ENCODE measurements at regions not wholly inside any gene's neighbourhood (a gene's known extent, or its start where the extent isn't known, plus 50 kb on each side); places are given as distances from the start of the nearest gene placed in this dataset.
"Not testable (repeated sequence)": the region's sequence is repeated elsewhere in the genome, so short reads cannot be mapped to it uniquely, and the experiment has no call there.

DNA sequence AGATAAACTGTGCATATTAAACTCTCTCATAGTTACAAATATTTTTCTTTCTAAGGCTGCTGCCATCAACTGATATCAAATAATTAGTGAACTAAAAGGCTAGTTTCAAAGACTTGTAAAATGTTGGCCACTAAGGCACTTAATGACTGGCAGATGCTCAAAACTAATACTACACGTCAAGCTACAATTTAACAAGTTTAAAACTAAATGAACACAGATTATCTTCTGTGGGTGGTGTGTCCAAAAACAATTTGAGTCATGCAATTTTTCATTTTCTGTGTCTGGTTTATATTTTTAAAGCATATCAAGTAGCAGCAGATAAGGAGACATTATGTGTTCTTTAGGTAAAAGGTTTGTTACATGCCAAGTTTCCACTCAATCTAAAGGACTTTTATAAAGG lies 665.1 kb downstream of the EFNA5 start:
- no peak overlapping the region for H2AFZ ChIP-seq (ENCODE audit: low read length)
- H3K79me2 ChIP-seq (ENCODE audit: insufficient read depth, low read length): no peaks in the 10 kb centered on the region
- H3K4me1 ChIP-seq (ENCODE audit: insufficient read depth, low read length, severe bottlenecking): no peaks in the 10 kb centered on the region
- no peak overlapping the region for H3K4me3 ChIP-seq (ENCODE audit: low read depth, low read length, poor library complexity, severe bottlenecking)
- no peaks in the 10 kb centered on the region for H3F3A ChIP-seq (ENCODE audit: insufficient read depth, low read length)
- no peak overlapping the region for H3K27ac ChIP-seq (ENCODE audit: low read depth, low read length, poor library complexity, severe bottlenecking)
- H3K9ac ChIP-seq (ENCODE audit: low read length): no peak overlapping the region
- TF ChIP-seq EZH2 (IDR thresholded peaks at IDR 0.05; ENCODE audit: borderline replicate concordance, low read length): no peak
- TF ChIP-seq, protein P1, sequence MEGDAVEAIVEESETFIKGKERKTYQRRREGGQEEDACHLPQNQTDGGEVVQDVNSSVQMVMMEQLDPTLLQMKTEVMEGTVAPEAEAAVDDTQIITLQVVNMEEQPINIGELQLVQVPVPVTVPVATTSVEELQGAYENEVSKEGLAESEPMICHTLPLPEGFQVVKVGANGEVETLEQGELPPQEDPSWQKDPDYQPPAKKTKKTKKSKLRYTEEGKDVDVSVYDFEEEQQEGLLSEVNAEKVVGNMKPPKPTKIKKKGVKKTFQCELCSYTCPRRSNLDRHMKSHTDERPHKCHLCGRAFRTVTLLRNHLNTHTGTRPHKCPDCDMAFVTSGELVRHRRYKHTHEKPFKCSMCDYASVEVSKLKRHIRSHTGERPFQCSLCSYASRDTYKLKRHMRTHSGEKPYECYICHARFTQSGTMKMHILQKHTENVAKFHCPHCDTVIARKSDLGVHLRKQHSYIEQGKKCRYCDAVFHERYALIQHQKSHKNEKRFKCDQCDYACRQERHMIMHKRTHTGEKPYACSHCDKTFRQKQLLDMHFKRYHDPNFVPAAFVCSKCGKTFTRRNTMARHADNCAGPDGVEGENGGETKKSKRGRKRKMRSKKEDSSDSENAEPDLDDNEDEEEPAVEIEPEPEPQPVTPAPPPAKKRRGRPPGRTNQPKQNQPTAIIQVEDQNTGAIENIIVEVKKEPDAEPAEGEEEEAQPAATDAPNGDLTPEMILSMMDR (IDR thresholded peaks at IDR 0.05; ENCODE audit: low read length): no peak
- H4K20me1 ChIP-seq (ENCODE audit: insufficient read depth, low read length): no peaks in the 10 kb centered on the region
- no peaks in the 10 kb centered on the region for H3K27me3 ChIP-seq (ENCODE audit: insufficient read depth, low read length)
- H3K4me2 ChIP-seq (ENCODE audit: low read length): no peak overlapping the region
- H3K9me3 ChIP-seq (ENCODE audit: low read length): no peaks in the 10 kb centered on the region
- H3K36me3 ChIP-seq (ENCODE audit: insufficient read depth, low read length): no peaks in the 10 kb centered on the region
- no peaks in the 10 kb centered on the region for H3K9me2 ChIP-seq (ENCODE audit: low read depth, low read length)

DNA sequence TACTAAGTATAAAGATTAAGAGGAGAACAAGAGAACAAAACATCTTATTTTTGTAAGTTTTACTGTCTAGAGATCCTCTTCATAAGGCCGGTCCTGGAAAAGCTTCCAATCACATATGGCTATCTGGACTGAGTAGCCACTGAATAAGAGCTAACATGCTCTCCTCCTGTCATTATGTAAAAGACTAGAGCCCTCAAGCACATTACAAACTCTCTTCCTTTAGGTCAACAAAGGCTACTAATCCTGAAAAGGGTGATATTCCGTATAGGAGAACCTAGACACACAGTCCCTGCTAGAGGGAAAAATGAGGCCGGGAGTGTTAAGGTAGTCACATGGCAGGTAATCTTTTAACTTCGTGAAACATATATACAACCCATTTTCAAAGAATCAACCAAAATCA lies 665.6 kb downstream of the EFNA5 start:
- Histone ChIP-seq H3K4me3 (ENCODE audit: low read depth, low read length, poor library complexity, severe bottlenecking) (no peak overlapping the region), H3K79me2 (ENCODE audit: insufficient read depth, low read length) (no peaks in the 10 kb centered on the region), H4K20me1 (ENCODE audit: insufficient read depth, low read length) (no peaks in the 10 kb centered on the region), H3K27me3 (ENCODE audit: insufficient read depth, low read length) (no peaks in the 10 kb centered on the region), H3K36me3 (ENCODE audit: insufficient read depth, low read length) (no peaks in the 10 kb centered on the region), H3K4me2 (ENCODE audit: low read length) (no peak overlapping the region), H3K4me1 (ENCODE audit: insufficient read depth, low read length, severe bottlenecking) (no peaks in the 10 kb centered on the region), H2AFZ (ENCODE audit: low read length) (no peak overlapping the region), H3K9me3 (ENCODE audit: low read length) (no peaks in the 10 kb centered on the region), H3K9ac (ENCODE audit: low read length) (no peak overlapping the region), H3K27ac (ENCODE audit: low read depth, low read length, poor library complexity, severe bottlenecking) (no peak overlapping the region), H3K9me2 (ENCODE audit: low read depth, low read length) (no peaks in the 10 kb centered on the region), H3F3A (ENCODE audit: insufficient read depth, low read length) (no peaks in the 10 kb centered on the region)
- TF ChIP-seq EZH2 (IDR thresholded peaks at IDR 0.05; ENCODE audit: borderline replicate concordance, low read length): no peak
- TF ChIP-seq, protein P1 (IDR thresholded peaks at IDR 0.05; ENCODE audit: low read length): no peak

DNA sequence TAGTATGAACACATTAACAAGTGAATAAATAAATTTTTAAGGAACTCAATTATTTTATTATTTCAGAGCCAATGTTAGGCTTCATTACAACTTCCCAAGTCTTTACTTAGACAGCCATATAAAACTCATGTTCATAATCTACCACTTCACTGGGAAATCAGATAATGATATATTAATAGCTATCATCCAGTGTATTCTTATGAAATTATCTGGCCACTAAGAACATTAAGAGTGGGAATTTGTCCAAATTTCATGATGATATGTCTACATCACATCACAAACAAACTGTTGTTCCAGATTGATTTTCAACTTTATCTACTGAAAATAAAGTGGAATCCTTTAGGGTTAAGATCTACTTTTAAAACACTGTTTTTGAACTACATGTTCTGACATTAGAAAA lies 668.6 kb downstream of the EFNA5 start:
- no peak overlapping the region for H3K9ac ChIP-seq (ENCODE audit: low read length)
- no peak overlapping the region for H2AFZ ChIP-seq (ENCODE audit: low read length)
- no peak overlapping the region for H3K4me3 ChIP-seq (ENCODE audit: low read depth, low read length, poor library complexity, severe bottlenecking)
- TF ChIP-seq EZH2 (IDR thresholded peaks at IDR 0.05; ENCODE audit: borderline replicate concordance, low read length): no peak
- TF ChIP-seq, protein P1 (IDR thresholded peaks at IDR 0.05; ENCODE audit: low read length): no peak
- no peaks in the 10 kb centered on the region for H3K36me3 ChIP-seq (ENCODE audit: insufficient read depth, low read length)
- H3K27ac ChIP-seq (ENCODE audit: low read depth, low read length, poor library complexity, severe bottlenecking): no peak overlapping the region
- no peaks in the 10 kb centered on the region for H3K9me2 ChIP-seq (ENCODE audit: low read depth, low read length)
- H3K4me1 ChIP-seq (ENCODE audit: insufficient read depth, low read length, severe bottlenecking): no peaks in the 10 kb centered on the region
- no peaks in the 10 kb centered on the region for H3K27me3 ChIP-seq (ENCODE audit: insufficient read depth, low read length)
- H4K20me1 ChIP-seq (ENCODE audit: insufficient read depth, low read length): no peaks in the 10 kb centered on the region
- H3F3A ChIP-seq (ENCODE audit: insufficient read depth, low read length): no peaks in the 10 kb centered on the region
- H3K79me2 ChIP-seq (ENCODE audit: insufficient read depth, low read length): no peaks in the 10 kb centered on the region
- H3K9me3 ChIP-seq (ENCODE audit: low read length): no peaks in the 10 kb centered on the region
- no peak overlapping the region for H3K4me2 ChIP-seq (ENCODE audit: low read length)

DNA sequence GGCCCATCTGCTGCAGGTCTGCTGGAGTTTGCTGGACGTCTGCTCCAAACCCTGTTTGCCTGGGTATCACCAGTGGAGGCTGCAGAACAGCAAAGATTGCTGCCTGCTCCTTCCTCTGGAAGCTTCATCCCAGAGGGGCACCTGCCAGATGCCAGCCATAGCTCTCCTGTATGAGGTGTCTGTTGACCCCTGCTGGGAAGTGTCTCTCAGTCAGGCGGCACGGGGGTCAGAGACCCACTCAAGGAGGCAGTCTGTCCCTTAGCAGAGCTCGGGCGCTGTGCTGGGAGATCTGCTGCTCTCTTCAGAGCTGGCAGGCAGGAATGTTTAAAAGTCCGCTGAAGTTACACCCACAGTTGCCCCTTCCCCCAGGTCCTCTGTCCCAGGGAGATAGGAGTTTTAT lies 671.2 kb downstream of the EFNA5 start:
- not testable (repeated sequence) for H3K9me3 ChIP-seq (ENCODE audit: low read length); H3K4me3 ChIP-seq (ENCODE audit: low read depth, low read length, poor library complexity, severe bottlenecking); H4K20me1 ChIP-seq (ENCODE audit: insufficient read depth, low read length); H3F3A ChIP-seq (ENCODE audit: insufficient read depth, low read length); H3K9ac ChIP-seq (ENCODE audit: low read length); H3K27ac ChIP-seq (ENCODE audit: low read depth, low read length, poor library complexity, severe bottlenecking); H3K4me1 ChIP-seq (ENCODE audit: insufficient read depth, low read length, severe bottlenecking); H3K4me2 ChIP-seq (ENCODE audit: low read length); H3K9me2 ChIP-seq (ENCODE audit: low read depth, low read length); H3K27me3 ChIP-seq (ENCODE audit: insufficient read depth, low read length); H3K36me3 ChIP-seq (ENCODE audit: insufficient read depth, low read length); H2AFZ ChIP-seq (ENCODE audit: low read length); H3K79me2 ChIP-seq (ENCODE audit: insufficient read depth, low read length)
